HFFc6 (cell line): ENCODE measurements at regions not wholly inside any gene's neighbourhood (a gene's known extent, or its start where the extent isn't known, plus 50 kb on each side); places are given as distances from the start of the nearest gene placed in this dataset.

Experiments used
- DNase-seq: peaks from one replicate; pipeline ENCODE4 v3.0.0-alpha.2; 2018
- H3K27ac Mint-ChIP-seq: 2 replicates; pipeline ENCODE4 v1.8.0; 2020; ENCODE audit warnings: mild to moderate bottlenecking, mixed read lengths
- H3K27me3 Mint-ChIP-seq: 2 replicates; pipeline ENCODE4 v1.8.0; 2021; ENCODE audit warnings: mild to moderate bottlenecking, moderate library complexity, mixed read lengths; ENCODE audit not compliant: insufficient read depth
- H3K36me3 Mint-ChIP-seq: 2 replicates; pipeline ENCODE4 v1.8.0; 2021; ENCODE audit warnings: low read depth, mixed read lengths
- H3K4me1 Mint-ChIP-seq: 2 replicates; pipeline ENCODE4 v1.8.0; 2020; ENCODE audit warnings: low read depth, mixed read lengths
- H3K4me3 Mint-ChIP-seq: 2 replicates; pipeline ENCODE4 v1.8.0; 2020; ENCODE audit warnings: mild to moderate bottlenecking, moderate library complexity, mixed read lengths
- H3K9me3 Mint-ChIP-seq: 2 replicates; pipeline ENCODE4 v1.8.0; 2020; ENCODE audit warnings: mild to moderate bottlenecking, mixed read lengths
- CTCF ChIP-seq: fragments of 200-600 bp; sonication (generic); IDR thresholded peaks from 2 replicates; pipeline ENCODE4 v1.5.0; 2021; ENCODE audit warnings: antibody characterized with exemption, mild to moderate bottlenecking

GRCh38 chr22:22798232-22798616 lies 89.4 kb upstream of the IGLL5 start:
- Mint-ChIP-seq H3K9me3 (no peaks in the 10 kb centered on the region), H3K27me3 (peaks cover 19% of the 10 kb centered on the region), H3K4me3 (no peak overlapping the region), H3K4me1 (no peaks in the 10 kb centered on the region), H3K36me3 (no peaks in the 10 kb centered on the region), H3K27ac (no peak overlapping the region)
- no peak for TF ChIP-seq CTCF
- no peak for DNase-seq

DNA sequence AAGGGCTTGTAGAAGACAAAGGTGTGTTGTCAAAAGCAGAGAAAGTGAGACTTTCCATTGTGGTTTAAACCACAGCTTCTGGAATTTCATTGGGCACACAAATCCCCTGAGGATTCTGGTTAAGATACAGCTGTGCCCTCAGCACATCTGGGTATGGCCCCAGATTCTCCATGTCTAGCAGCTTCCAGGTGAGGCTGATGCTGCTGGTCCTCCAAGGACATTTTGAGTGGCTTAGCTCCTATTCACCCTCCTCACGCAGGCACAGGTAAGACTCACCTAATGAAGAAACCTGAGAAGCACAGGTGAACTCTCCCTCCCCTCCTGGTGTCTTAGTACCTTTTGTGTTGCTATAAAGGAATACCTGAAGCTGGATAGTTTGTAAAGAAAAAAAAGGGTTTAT lies 88.9 kb upstream of the IGLL5 start:
- Mint-ChIP-seq H3K27me3 (peaks cover 19% of the 10 kb centered on the region), H3K4me3 (no peak overlapping the region), H3K9me3 (no peaks in the 10 kb centered on the region), H3K27ac (no peak overlapping the region), H3K36me3 (no peaks in the 10 kb centered on the region), H3K4me1 (no peaks in the 10 kb centered on the region)
- no peak for TF ChIP-seq CTCF
- DNase-seq: no peak

DNA sequence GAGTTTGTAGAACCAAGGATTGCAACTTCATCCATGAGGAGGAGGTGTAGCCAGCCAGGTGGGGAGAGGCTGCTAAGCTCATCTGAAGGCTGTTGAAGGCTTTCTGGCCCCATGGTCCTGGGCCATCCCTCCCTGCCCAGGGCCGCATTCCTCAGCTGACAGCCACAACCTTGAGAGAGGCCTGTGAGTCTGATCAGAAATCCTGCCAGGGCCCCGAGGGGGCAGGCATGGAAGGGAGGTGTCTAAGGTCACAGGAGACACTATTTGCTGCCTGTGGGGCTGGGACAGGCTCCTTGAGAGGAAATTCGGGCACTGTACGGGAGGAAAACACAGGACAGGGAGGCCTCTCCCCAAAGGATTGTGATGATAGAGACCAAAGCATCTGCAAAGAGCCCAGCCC lies 88.1 kb upstream of the IGLL5 start:
- Mint-ChIP-seq H3K4me3 (no peak overlapping the region), H3K27me3 (peaks cover 19% of the 10 kb centered on the region), H3K27ac (no peak overlapping the region), H3K9me3 (no peaks in the 10 kb centered on the region), H3K4me1 (no peaks in the 10 kb centered on the region), H3K36me3 (no peaks in the 10 kb centered on the region)
- DNase-seq: no peak
- TF ChIP-seq CTCF: no peak

DNA sequence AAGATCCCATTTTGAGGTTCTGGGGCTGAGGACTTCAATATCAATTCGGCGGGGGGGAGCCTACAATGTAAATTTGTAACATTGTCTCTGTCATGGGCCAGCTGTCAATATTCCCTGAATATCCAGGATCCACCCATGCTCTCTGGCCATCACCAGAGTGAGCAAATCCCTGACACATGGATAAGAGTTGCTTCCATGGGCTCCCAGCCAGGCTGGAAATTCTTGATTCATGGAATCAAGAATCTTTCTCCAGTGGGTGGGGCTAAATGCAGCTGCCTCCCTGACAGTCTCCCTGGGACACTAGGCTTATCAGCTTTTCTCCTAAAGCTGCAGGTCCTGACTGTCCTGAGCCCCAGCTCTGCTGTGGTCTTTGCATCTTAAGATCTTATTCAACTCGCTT lies 86.9 kb upstream of the IGLL5 start:
- DNase-seq: no peak
- Mint-ChIP-seq H3K9me3 (no peaks in the 10 kb centered on the region), H3K36me3 (no peaks in the 10 kb centered on the region), H3K27me3 (peaks cover 23% of the 10 kb centered on the region), H3K27ac (no peak overlapping the region), H3K4me3 (no peak overlapping the region), H3K4me1 (0 out of 2 replicates have a peak, but pooled peaks cover 5% of the 10 kb centered on the region)
- TF ChIP-seq CTCF: no peak

DNA sequence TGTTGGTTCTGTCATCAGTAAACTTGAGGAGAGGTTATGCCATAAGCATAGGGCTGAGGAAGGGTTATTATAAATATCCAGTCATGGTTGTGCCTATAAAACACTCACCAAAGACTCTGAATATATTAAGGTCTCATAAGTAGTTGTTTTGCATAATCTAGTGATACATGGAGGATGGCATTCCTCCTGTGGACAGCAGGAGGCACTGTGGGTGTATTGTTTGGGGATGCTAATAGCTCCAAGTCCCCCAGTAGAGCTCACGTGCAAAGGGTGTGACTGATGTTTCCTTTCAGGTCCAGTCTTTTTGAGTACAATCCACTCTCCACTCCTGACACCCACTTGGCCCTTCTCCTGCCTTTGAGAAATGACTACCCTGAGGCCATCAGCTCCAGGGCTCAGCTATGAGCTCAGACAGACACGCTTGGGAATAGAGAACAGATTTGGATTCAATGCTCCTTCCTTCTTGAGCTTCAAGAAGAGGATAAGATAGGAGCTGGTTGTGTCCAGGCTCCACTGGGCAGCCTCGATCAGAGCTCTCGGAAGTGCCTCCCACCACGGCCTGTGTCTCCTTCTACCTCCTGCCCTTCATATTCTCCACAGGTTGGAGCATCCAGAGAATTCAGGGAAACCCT lies 85.2 kb upstream of the IGLL5 start:
- no peak overlapping the region for H3K27ac Mint-ChIP-seq
- no peaks in the 10 kb centered on the region for H3K9me3 Mint-ChIP-seq
- H3K4me3 Mint-ChIP-seq: no peak overlapping the region
- H3K4me1 Mint-ChIP-seq: 0 out of 2 replicates have a peak, but pooled peaks cover 5% of the 10 kb centered on the region
- peak; percentile 50 for TF ChIP-seq CTCF
- peaks cover 26% of the 10 kb centered on the region for H3K27me3 Mint-ChIP-seq
- no peaks in the 10 kb centered on the region for H3K36me3 Mint-ChIP-seq
- DNase-seq: no peak
